Neural cell (in vitro differentiated cells): ENCODE measurements at regions not wholly inside any gene's neighbourhood (a gene's known extent, or its start where the extent isn't known, plus 50 kb on each side); places are given as distances from the start of the nearest gene placed in this dataset.

Source experiments
- H2AFZ ChIP-seq: fragments of 200-600, 300-800 bp; sonication (generic), shearing (Covaris generic); 2 replicates; pipeline ENCODE4 v1.6.0; 2014; ENCODE audit warnings: low read depth, mild to moderate bottlenecking, antibody characterized with exemption, low read length, moderate library complexity
- H3F3A ChIP-seq: fragments of 200-600 bp; shearing (Covaris generic); 2 replicates; pipeline ENCODE4 v1.6.1; 2016; ENCODE audit warnings: mild to moderate bottlenecking, moderate library complexity, mixed read lengths, antibody characterized with exemption, low read length; ENCODE audit not compliant: insufficient read depth, poor library complexity, severe bottlenecking
- H3K27ac ChIP-seq: fragments of 200-600, 300-800 bp; sonication (generic), shearing (Covaris generic); 2 replicates; pipeline ENCODE4 v1.5.1; 2014; ENCODE audit warnings: mild to moderate bottlenecking, low read length, moderate library complexity
- H3K27me3 ChIP-seq: fragments of 300-800, 200-600 bp; sonication (generic), shearing (Covaris generic); 2 replicates; pipeline ENCODE4 v1.6.0; 2014; ENCODE audit warnings: mild to moderate bottlenecking, low read depth, low read length, moderate library complexity; ENCODE audit not compliant: insufficient read depth
- H3K36me3 ChIP-seq: fragments of 300-800, 200-600 bp; sonication (generic), shearing (Covaris generic); 2 replicates; pipeline ENCODE4 v1.5.1; 2014; ENCODE audit warnings: mild to moderate bottlenecking, antibody characterized with exemption, low read length, moderate library complexity; ENCODE audit not compliant: insufficient read depth
- H3K4me2 ChIP-seq: fragments of 300-800, 200-600 bp; sonication (generic), shearing (Covaris generic); 2 replicates; pipeline ENCODE4 v1.6.0; 2014; ENCODE audit warnings: mild to moderate bottlenecking, low read length
- H3K4me3 ChIP-seq: fragments of 300-800, 200-600 bp; sonication (generic), shearing (Covaris generic); 2 replicates; pipeline ENCODE4 v1.5.1; 2014; ENCODE audit warnings: mild to moderate bottlenecking, low read length, moderate library complexity
- H3K79me2 ChIP-seq: fragments of 200-600 bp; shearing (Covaris generic); replicated peaks from 2 replicates; pipeline ENCODE4 v1.6.0; 2014; ENCODE audit warnings: mild to moderate bottlenecking, low read length, moderate library complexity; ENCODE audit not compliant: insufficient read depth
- H3K9ac ChIP-seq: fragments of 300-800, 200-600 bp; sonication (generic), shearing (Covaris generic); 2 replicates; pipeline ENCODE4 v1.6.1; 2016; ENCODE audit warnings: mild to moderate bottlenecking, low read length, mixed read lengths
- H3K9me2 ChIP-seq: fragments of 200-600 bp; shearing (Covaris generic); 2 replicates; pipeline ENCODE4 v1.6.1; 2016; ENCODE audit warnings: mild to moderate bottlenecking, low read length, mixed read lengths; ENCODE audit not compliant: insufficient read depth
- H3K9me3 ChIP-seq: fragments of 200-600, 300-800 bp; sonication (generic), shearing (Covaris generic); 2 replicates; pipeline ENCODE4 v1.6.1; 2016; ENCODE audit warnings: mild to moderate bottlenecking, mixed run types, low read length, moderate library complexity, mixed read lengths
- H4K20me1 ChIP-seq: fragments of 200-600 bp; shearing (Covaris generic); 2 replicates; pipeline ENCODE4 v1.6.1; 2016; ENCODE audit warnings: mild to moderate bottlenecking, mixed run types; ENCODE audit not compliant: insufficient read depth
- CTCF ChIP-seq: fragments of 450-650 bp; IDR thresholded peaks from 2 replicates; pipeline ENCODE4 v1.5.1; 2014; ENCODE audit warnings: antibody characterized with exemption, mild to moderate bottlenecking, moderate library complexity; ENCODE audit not compliant: poor library complexity, severe bottlenecking
- EP300 ChIP-seq: fragments of 450-650 bp; conservative IDR thresholded peaks from 2 replicates; pipeline ENCODE4 v1.6.1; 2014; ENCODE audit warnings: antibody characterized with exemption, mild to moderate bottlenecking, moderate library complexity; ENCODE audit not compliant: poor library complexity, severe bottlenecking
- EZH2 ChIP-seq: fragments of 200-600, 300-800 bp; shearing (Covaris generic), sonication (generic); IDR thresholded peaks from 2 replicates; pipeline ENCODE4 v1.6.1; 2014; ENCODE audit warnings: antibody characterized with exemption, low read length, borderline replicate concordance, mild to moderate bottlenecking; ENCODE audit not compliant: insufficient read depth, poor library complexity, severe bottlenecking
- MXI1 ChIP-seq: fragments of 450-650 bp; conservative IDR thresholded peaks from 2 replicates; pipeline ENCODE4 v1.6.1; 2014; ENCODE audit warnings: antibody characterized with exemption, mild to moderate bottlenecking; ENCODE audit not compliant: poor library complexity, severe bottlenecking
- POLR2AphosphoS5 ChIP-seq: IDR thresholded peaks from 2 replicates; pipeline ENCODE4 v1.6.1; 2012
- RAD21 ChIP-seq: fragments of 450-650 bp; conservative IDR thresholded peaks from 2 replicates; pipeline ENCODE4 v1.6.1; 2014; ENCODE audit warnings: antibody characterized with exemption, mild to moderate bottlenecking, moderate library complexity
- REST ChIP-seq: IDR thresholded peaks from 2 replicates; pipeline ENCODE4 v1.6.1; 2012; ENCODE audit warnings: borderline replicate concordance
- SMC3 ChIP-seq: fragments of 450-650 bp; conservative IDR thresholded peaks from 2 replicates; pipeline ENCODE4 v1.6.1; 2014; ENCODE audit warnings: antibody characterized with exemption, mild to moderate bottlenecking, moderate library complexity; ENCODE audit not compliant: poor library complexity
- TAF1 ChIP-seq: IDR thresholded peaks from 2 replicates; pipeline ENCODE4 v1.6.1; 2012; ENCODE audit warnings: low read depth

GRCh38 chr18:24672165-24672941 lies 211.9 kb downstream of the HRH4 start:
- Histone ChIP-seq H3K4me2 (no peak overlapping the region), H3F3A (no peaks in the 10 kb centered on the region), H3K4me3 (no peak overlapping the region), H3K27ac (no peak overlapping the region), H4K20me1 (no peaks in the 10 kb centered on the region), H3K27me3 (no peaks in the 10 kb centered on the region), H3K9me3 (no peaks in the 10 kb centered on the region), H3K79me2 (no peaks in the 10 kb centered on the region), H3K36me3 (no peaks in the 10 kb centered on the region), H3K9me2 (no peaks in the 10 kb centered on the region), H3K9ac (no peak overlapping the region), H2AFZ (no peak overlapping the region)
- TF ChIP-seq EP300: no peak
- TF ChIP-seq TAF1: no peak
- peak; percentile 44 for TF ChIP-seq CTCF
- TF ChIP-seq EZH2: no peak
- TF ChIP-seq REST: no peak
- peak; percentile 53 for TF ChIP-seq RAD21
- TF ChIP-seq SMC3: peak; percentile 49

GRCh38 chr18:24674200-24674599 lies 213.8 kb downstream of the HRH4 start:
- Histone ChIP-seq H4K20me1 (no peaks in the 10 kb centered on the region), H3K4me3 (no peak overlapping the region), H3K9ac (no peak overlapping the region), H3K27me3 (no peaks in the 10 kb centered on the region), H3K9me3 (no peaks in the 10 kb centered on the region), H3K36me3 (no peaks in the 10 kb centered on the region), H3K79me2 (no peaks in the 10 kb centered on the region), H3F3A (no peaks in the 10 kb centered on the region), H2AFZ (no peak overlapping the region), H3K4me2 (no peak overlapping the region), H3K9me2 (no peaks in the 10 kb centered on the region), H3K27ac (no peak overlapping the region)
- TF ChIP-seq TAF1 (no peak), POLR2AphosphoS5 (no peak)

- no peaks in the 10 kb centered on the region for H4K20me1 ChIP-seq
- H3K27me3 ChIP-seq: no peaks in the 10 kb centered on the region
- H3K9me3 ChIP-seq: no peaks in the 10 kb centered on the region
- no peaks in the 10 kb centered on the region for H3F3A ChIP-seq
- no peaks in the 10 kb centered on the region for H3K9me2 ChIP-seq
- TF ChIP-seq POLR2AphosphoS5 (no peak), REST (no peak), EP300 (no peak), CTCF (no peak), RAD21 (no peak), SMC3 (no peak), EZH2 (no peak), TAF1 (no peak), MXI1 (no peak)
- H3K27ac ChIP-seq: no peak overlapping the region
- H3K9ac ChIP-seq: no peak overlapping the region
- no peaks in the 10 kb centered on the region for H3K36me3 ChIP-seq
- H3K4me2 ChIP-seq: no peak overlapping the region
- no peaks in the 10 kb centered on the region for H3K79me2 ChIP-seq
- H3K4me3 ChIP-seq: no peak overlapping the region
- H2AFZ ChIP-seq: no peak overlapping the region
Observed at GRCh38 chr18:24674605-24675004, 214.2 kb downstream of the HRH4 start.
